ENCODE measurements at regions not wholly inside any gene's neighbourhood (a gene's known extent, or its start where the extent isn't known, plus 50 kb on each side); places are given as distances from the start of the nearest gene placed in this dataset.
"Not testable (repeated sequence)": the region's sequence is repeated elsewhere in the genome, so short reads cannot be mapped to it uniquely, and the experiment has no call there.

GRCh38 chr7:149597789-149598188 lies 100.2 kb upstream of the ZNF746 start:
- not testable (repeated sequence) for TF ChIP-seq CTCF (IDR thresholded peaks at IDR 0.05; ENCODE audit: insufficient read depth, low read length); SPI1 (IDR thresholded peaks at IDR 0.05; ENCODE audit: borderline replicate concordance, low read depth); POLR2AphosphoS5 (IDR thresholded peaks at IDR 0.05; ENCODE audit: low read depth); GABPA (IDR thresholded peaks at IDR 0.05; ENCODE audit: low read depth)
- TF ChIP-seq, protein P1, sequence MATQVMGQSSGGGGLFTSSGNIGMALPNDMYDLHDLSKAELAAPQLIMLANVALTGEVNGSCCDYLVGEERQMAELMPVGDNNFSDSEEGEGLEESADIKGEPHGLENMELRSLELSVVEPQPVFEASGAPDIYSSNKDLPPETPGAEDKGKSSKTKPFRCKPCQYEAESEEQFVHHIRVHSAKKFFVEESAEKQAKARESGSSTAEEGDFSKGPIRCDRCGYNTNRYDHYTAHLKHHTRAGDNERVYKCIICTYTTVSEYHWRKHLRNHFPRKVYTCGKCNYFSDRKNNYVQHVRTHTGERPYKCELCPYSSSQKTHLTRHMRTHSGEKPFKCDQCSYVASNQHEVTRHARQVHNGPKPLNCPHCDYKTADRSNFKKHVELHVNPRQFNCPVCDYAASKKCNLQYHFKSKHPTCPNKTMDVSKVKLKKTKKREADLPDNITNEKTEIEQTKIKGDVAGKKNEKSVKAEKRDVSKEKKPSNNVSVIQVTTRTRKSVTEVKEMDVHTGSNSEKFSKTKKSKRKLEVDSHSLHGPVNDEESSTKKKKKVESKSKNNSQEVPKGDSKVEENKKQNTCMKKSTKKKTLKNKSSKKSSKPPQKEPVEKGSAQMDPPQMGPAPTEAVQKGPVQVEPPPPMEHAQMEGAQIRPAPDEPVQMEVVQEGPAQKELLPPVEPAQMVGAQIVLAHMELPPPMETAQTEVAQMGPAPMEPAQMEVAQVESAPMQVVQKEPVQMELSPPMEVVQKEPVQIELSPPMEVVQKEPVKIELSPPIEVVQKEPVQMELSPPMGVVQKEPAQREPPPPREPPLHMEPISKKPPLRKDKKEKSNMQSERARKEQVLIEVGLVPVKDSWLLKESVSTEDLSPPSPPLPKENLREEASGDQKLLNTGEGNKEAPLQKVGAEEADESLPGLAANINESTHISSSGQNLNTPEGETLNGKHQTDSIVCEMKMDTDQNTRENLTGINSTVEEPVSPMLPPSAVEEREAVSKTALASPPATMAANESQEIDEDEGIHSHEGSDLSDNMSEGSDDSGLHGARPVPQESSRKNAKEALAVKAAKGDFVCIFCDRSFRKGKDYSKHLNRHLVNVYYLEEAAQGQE (IDR thresholded peaks at IDR 0.05; ENCODE audit: insufficient replicate concordance, low read depth) = not testable (repeated sequence)
